Amniotic epithelial cell (primary cell): ENCODE measurements at regions not wholly inside any gene's neighbourhood (a gene's known extent, or its start where the extent isn't known, plus 50 kb on each side); places are given as distances from the start of the nearest gene placed in this dataset.
A peak's percentile ranks its signal among the peaks of the same experiment; 100 is the strongest.

Experiments
- DNase-seq: peaks from one replicate; pipeline ENCODE4 v3.0.0-alpha.2; 2010; ENCODE audit warnings: low read depth

DNA sequence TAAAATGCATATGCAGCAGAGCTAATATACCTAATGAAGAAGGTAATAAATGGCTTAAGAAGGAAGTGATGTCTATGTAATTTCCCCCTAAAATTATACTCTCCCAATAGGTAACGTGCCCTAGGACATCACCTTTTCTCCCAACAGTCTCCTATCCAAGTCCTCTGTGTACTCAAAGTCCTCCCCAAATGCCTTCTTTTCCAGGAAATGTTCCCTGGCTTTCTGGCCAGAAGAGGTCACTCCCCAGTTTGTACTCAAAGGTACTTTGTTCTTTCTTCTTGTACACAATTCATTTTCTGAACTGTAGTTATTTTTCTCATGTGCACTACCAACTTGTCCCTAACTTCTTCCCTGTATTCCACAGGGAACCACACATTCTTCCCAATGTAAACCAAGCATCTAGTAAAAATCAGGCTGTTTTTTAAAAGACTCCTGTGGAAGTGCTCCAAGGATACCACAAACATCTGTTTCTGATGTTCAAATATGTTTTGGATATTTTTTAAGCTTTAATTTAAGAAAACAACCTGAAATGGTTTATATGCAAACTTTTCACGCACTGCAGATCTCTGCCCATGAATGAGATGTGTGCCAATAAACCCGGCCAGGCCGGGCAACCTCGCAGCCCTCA is 262.3 kb upstream of the KLF14 start:
- no peak for DNase-seq

- DNase-seq: peak; percentile 75
These were observed 262.8 kb upstream of the KLF14 start for GRCh38 chr7:130996833-130997231.

DNA sequence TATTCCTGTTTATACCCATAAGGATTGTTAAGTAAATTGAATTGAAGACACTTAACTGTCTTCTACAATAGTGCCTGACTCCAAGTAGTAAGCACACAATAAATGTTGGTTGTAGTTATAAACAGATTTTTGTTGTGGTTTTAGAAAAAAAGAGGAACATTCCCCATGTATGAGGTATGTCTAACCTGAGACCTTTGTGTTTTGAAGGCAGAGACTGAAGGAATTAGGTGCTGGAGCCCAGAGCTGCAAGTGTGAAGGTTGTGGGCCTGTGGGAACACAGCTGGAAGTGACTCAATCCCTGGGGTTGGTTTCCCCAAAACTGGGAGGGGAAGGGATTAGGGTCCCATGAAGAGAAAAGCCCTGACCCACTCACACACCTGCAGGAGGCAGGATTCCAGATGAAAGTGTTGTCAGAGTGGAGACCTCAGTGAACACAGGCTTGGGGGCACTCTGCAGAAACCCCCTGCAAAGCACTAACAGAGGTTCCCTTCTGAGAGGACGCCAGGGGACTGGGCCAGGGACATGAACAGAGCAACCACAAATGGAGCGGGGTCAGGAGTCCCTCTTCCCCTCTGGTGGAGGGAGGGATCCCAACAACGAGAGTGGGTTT is 265.1 kb upstream of the KLF14 start:
- DNase-seq: peak; percentile 74

- DNase-seq: no peak
These were observed 265.9 kb upstream of the KLF14 start for GRCh38 chr7:130999926-131000325.

DNA sequence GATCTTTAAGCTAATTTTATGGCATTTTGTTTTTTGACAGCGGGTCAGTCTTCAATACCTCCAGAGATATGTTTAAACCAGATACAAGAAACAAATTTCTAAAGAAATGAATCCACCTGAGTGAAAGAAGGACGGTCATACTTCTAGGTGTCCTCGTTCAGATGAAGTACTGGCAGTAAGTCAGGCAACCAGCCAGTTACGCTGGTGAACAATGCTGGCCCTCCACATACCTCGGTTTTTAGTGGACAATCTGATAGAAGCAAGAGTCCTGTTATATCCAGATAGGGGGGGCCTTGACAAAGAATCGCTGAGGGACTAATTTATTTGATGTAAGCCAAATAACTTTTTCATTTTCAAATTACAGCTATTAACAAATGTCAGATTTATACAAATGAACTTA is 266.4 kb upstream of the KLF14 start:
- DNase-seq: no peak

- DNase-seq: no peak
These were observed 266.9 kb upstream of the KLF14 start for GRCh38 chr7:131000873-131001272.

DNA sequence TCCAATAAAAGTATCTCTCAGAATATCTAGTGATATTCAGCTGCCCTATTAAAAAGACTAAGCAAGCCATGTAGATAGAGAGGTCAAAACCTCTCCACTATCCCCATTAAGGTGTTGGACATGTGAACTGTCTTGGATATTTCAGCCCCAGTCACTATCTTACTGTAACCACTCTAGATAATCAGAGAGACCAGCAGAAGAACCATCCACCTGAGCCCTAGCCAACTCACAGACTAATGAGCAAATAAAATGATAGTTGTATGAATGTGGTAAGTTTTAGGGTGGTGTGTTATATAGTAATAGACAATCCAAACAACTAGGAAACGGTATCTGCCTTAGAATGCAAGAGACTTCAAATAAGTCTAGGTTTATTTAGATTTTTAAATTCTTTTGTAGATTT is 268.6 kb upstream of the KLF14 start:
- no peak for DNase-seq

DNA sequence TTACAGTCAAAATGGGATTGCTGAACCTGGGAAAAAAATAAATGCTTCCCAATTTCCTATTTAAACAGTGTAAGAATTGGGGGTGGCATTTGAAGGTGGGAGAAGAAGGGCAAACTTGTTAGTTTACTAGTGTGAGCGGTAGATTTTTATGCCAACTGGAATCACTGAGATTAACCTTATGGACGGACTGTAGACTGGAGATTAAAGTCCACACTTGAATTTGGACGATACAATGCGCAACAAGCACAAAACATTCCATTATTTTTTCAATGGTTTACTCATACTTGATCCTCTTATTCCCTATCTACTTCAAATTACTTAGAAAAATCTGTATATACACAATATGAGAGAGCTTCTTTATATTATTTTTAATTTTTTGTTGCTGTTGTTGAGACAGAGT is 269.6 kb upstream of the KLF14 start:
- no peak for DNase-seq

- no peak for DNase-seq
These were observed 270.4 kb upstream of the KLF14 start for GRCh38 chr7:131004371-131004770.

DNA sequence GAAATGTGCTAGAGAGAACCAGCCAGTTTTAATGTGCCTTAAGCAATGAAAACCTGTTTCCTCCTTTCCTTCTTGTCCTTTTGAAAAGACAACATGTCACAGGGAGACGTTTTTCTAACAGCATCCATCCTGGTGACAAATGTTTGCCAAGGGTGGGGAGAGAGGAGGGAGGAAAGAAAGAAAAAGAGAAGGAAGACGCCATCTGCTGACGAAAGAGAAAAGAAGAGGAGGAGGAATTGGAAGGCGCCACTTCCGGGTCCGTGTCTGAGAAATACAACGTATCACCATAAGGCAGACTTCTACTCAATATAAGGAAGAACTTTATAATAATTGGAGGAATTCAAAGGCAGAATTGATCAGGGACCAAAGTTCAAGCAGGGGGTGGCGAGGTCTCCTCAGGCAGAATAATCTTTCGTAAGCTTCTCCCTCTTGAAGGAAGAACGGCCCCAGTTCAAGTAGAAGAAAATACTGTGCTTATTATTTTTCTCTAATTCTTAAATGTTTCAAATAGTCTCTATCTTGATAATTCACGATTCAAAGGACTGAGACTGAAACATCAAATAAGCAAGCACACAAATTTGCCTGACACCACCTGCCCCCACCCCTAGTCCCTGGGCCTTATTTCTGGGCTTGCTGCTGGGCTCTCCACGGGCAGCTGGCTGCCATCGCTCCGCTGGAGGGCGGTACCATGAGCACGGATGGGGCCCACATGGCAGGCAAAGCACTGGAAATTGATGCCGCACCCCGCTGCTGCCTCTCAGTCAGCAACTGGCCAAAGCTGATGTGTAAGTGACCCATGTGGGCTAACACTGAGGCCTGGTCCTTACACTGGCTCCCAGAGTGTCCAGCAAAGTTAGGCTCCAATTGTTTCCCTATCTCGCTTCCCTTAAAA is 273.7 kb upstream of the KLF14 start:
- peak; percentile 67 for DNase-seq

- no peak for DNase-seq
These were observed 275.1 kb upstream of the KLF14 start for GRCh38 chr7:131008840-131009711.

DNA sequence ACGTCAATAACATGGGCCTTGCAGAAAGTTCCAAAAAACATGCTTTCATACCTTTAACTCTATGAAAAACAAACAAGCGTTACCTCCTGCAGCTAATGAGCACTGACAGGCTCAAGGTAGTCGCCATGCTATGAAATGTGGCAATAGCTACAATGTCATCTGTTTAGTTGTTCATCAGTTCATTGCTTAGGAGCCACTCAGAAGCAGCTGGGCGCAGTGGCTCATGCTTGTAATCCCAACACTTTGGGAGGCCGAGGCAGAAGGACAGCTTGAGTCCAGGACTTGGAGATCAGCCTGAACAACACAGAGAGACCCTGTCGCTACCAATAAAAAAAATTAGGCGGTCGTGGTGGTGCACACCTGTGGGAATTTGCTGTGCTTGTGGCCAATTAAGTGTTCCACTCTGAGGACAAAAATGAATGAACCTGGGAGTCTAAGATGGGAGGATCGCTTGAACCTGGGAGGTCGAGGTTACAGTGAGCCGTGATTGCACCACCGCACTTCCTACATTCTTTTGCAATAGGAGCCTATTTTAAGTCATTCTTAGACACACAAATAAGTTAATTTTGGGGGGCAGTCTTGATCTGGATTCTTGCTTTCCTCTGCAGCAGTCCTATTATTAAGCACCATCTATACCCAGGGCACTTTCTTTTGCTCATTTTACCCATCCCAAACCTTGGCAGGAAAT is 276.2 kb upstream of the KLF14 start:
- no peak for DNase-seq

DNA sequence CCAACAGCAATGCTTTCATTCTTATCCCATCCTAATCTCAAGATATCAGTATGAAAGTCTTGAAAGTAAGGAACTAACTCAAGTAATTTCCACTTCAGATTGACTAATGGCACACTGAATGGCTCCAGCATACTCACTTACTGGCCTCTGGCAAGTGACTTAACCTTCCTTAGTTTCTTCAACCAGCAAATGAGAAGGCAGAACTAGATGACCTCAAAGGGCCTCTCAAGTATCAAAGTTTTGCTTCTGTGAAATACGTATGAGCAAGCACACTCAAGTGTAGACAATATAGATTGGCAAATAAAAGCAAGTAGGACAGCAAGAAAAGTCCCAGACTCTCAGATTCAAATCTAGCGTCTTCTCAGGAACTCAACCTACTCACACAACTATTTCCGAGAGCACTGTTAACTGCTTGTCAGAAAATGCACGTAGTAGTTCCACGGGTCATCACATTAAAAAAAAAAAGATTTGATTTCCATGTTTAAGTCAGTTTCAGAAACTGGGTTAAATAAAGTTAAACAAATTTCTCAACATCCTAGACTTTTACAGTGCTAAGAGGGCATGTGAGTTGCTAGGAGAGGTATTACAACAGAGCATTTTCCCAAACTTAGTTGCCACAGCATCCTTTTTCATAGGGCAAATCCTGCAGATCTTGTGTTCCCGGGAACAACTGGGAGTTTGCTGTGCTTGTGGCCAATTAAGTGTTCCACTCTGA is 276.9 kb upstream of the KLF14 start:
- peak; percentile 73 for DNase-seq

DNA sequence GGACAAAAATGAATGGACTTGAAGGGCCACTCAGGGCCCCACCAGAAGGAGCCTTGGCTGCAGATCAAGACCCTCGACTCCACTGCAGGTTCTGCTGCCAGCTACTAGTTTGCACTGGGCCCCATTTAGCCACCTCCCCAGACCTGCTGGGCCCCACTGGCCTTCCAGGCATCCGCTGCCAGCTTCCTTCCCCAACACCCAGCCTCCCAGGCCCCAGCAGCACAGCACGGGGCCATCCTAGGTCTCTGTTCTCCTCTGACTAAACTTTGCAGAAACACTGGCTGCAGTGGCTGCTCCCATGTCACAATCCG is 277.4 kb upstream of the KLF14 start:
- no peak for DNase-seq

GRCh38 chr7:131011976-131012375 is 278.0 kb upstream of the KLF14 start:
- peak; percentile 96 for DNase-seq

DNA sequence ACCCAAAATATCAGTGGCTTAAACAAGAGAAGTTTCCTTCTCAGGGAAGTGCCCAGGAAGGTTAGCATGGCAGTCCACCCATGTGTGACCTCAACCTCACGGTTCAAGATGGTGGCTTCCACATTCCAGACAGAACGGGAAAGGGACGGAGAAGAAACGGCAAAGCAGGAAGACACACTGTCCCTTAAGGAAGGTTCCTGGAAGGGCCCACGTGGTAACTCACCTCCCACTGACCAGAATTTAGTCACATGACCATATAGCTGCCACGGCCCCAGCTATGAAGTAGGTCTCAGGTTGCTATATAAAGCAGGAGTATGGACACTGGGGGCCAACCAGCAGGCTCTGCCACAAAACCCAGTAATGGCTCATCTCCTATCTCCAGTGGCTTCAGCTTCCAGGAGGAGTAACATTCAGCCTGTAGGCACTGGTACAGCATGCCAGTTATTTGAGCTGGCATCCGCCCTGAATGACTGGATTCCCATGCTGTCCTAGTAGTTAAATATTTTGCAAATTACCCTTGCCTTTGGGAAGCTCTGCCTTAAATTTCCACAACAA is 278.5 kb upstream of the KLF14 start:
- DNase-seq: no peak

GRCh38 chr7:131013716-131014115 is 279.7 kb upstream of the KLF14 start:
- DNase-seq: no peak

DNA sequence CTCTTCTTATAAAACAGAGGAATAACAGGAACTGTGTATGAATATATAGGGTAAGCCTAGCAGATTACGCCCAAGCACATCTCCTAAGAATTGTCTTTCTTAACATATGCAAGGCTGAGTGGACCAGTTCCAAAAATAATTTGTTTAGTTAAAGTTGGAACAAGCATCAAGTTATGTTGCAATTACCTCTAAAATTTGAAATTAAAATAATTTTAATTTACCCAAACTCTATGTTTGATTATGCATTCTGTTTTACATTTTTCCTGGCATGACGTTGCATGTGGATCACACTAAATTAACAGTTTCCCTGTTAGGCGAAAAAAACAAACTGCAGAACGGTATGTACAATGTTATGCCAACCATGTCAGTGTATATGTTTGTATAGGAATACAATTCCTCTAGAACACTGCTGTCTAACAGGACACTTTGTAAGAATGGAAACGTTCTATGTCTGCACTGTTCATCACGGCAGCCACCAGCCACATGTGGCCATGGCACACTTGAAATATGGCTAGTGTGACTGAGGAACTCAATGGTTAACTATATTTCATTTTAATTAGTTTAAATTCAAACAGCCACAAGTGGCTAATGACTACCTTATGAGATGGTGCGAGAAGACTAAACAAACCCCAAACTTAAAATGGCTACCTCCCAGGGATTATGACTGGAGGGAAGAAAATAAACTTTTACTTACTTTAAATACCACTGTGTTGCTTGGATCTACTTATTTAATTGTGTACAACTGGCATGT is 281.1 kb upstream of the KLF14 start:
- DNase-seq: no peak

DNA sequence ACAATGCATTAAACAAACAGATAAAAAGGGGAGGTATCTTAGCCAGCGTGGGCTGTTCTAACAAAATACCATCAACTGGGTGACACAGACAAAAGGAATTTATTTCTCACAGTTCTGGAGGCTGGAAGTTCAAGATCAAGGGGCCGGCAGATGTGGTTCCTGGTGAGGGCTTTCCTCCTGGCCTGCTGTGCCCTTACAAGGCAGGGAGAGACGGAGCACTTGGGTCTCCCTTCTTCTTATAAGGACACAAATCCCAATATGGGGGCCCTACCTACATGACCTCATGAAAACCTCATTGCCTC is 281.6 kb upstream of the KLF14 start:
- peak; percentile 74 for DNase-seq

DNA sequence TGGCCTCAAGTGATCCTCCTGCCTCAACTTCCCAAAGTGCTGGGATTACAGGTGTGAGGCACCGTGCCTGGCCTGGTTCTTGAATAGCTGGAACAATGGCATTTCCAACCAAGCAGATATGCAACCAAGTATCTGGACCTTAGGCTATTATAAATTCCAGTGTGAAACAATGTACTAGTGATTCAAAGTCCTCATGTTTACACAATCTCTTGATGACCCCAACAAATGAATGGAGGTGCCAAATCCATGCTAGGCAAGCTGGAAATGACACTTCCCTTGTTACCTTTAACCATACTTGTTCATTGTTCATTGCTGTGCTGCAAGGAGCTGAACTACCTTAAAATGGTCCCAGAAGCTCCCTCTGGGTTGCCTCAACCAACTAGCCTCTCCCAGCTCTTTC is 282.2 kb upstream of the KLF14 start:
- DNase-seq: no peak
